C4-2B (cell line): ENCODE measurements at regions not wholly inside any gene's neighbourhood (a gene's known extent, or its start where the extent isn't known, plus 50 kb on each side); places are given as distances from the start of the nearest gene placed in this dataset.

Experiments
- ZFX ChIP-seq: fragments of 450-650 bp; IDR thresholded peaks from 2 replicates; pipeline ENCODE4 v1.6.1; 2017
- TF ChIP-seq, protein P1 (sequence below): fragments of 450-650 bp; conservative IDR thresholded peaks from 2 replicates; pipeline ENCODE4 v1.5.1; 2017; ENCODE audit warnings: mild to moderate bottlenecking

DNA sequence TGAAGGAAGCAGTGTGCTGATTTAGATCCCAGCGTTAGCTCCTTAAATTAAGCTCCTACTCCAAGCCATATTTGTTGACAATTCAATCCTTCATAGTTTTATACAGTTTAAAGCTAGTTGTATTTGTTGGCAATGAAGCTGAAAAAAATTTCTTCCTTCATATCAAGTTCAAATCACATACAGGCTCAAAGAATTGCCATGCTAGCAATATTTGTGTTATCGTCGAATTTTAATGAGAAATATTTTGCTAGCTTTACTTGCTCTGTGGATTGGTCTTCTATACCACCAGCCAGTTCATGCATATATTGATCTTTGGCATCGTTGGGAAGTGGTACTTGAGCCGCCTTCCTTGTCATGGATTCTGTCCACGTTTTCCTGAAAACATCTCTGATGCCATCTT lies 204.6 kb upstream of the HDAC4 start:
- TF ChIP-seq, protein P1, sequence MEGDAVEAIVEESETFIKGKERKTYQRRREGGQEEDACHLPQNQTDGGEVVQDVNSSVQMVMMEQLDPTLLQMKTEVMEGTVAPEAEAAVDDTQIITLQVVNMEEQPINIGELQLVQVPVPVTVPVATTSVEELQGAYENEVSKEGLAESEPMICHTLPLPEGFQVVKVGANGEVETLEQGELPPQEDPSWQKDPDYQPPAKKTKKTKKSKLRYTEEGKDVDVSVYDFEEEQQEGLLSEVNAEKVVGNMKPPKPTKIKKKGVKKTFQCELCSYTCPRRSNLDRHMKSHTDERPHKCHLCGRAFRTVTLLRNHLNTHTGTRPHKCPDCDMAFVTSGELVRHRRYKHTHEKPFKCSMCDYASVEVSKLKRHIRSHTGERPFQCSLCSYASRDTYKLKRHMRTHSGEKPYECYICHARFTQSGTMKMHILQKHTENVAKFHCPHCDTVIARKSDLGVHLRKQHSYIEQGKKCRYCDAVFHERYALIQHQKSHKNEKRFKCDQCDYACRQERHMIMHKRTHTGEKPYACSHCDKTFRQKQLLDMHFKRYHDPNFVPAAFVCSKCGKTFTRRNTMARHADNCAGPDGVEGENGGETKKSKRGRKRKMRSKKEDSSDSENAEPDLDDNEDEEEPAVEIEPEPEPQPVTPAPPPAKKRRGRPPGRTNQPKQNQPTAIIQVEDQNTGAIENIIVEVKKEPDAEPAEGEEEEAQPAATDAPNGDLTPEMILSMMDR: no peak
- TF ChIP-seq ZFX: no peak
